ENCODE measurements at regions not wholly inside any gene's neighbourhood (a gene's known extent, or its start where the extent isn't known, plus 50 kb on each side); places are given as distances from the start of the nearest gene placed in this dataset.

- no peak for TF ChIP-seq POLR2A (IDR thresholded peaks at IDR 0.05)
- TF ChIP-seq EP300 (IDR thresholded peaks at IDR 0.05): no peak
These were observed 462.3 kb upstream of the LRFN5 start for GRCh38 chr14:41144370-41144769.
